ENCODE measurements at regions not wholly inside any gene's neighbourhood (a gene's known extent, or its start where the extent isn't known, plus 50 kb on each side); places are given as distances from the start of the nearest gene placed in this dataset.

GRCh38 chrX:137742846-137743245, 176.9 kb downstream of the ZIC3 start:
- Histone ChIP-seq H3K4me2 (ENCODE audit: low read length) (no peak overlapping the region), H3K4me3 (replicated peaks in 1 of 2; ENCODE audit: low read depth in 1 of 2, low read length in 2 of 2) (no peak overlapping the region), H3K9ac (ENCODE audit: low read length) (no peak overlapping the region), H3K9me2 (ENCODE audit: insufficient read depth) (no peaks in the 10 kb centered on the region), H3K36me3 (ENCODE audit: control insufficient read depth in 1 of 2, insufficient read depth in 2 of 2, low read length in 2 of 2) (no peaks in the 10 kb centered on the region), H3K79me2 (ENCODE audit: insufficient read depth, low read length) (no peaks in the 10 kb centered on the region), H3K9me3 (ENCODE audit: control insufficient read depth in 1 of 2, insufficient read depth in 1 of 2, low read depth in 1 of 2, low read length in 2 of 2) (no peaks in the 10 kb centered on the region), H3K27ac (ENCODE audit: low read depth, low read length) (no peak overlapping the region), H2AFZ (ENCODE audit: low read depth, low read length, poor library complexity, severe bottlenecking) (no peak overlapping the region), H3K27me3 (ENCODE audit: insufficient read depth, low read length) (no peaks in the 10 kb centered on the region), H4K20me1 (ENCODE audit: insufficient read depth) (no peaks in the 10 kb centered on the region), H3K4me1 (ENCODE audit: control insufficient read depth in 1 of 2, insufficient read depth in 2 of 2, low read length in 2 of 2) (no peaks in the 10 kb centered on the region)
- ATAC-seq (no peak), DNase-seq (ENCODE audit: low read depth, low spot score) (no peak)
- intact Hi-C loops (cut with micrococcal nuclease) = no loop called here
- POLR2A ChIA-PET = no interaction called here
- RAD21 ChIA-PET (ENCODE audit: low non-redundant PET in 1 of 2, low total read pairs in 2 of 2, uncharacterized antibody in 2 of 2, unreplicated experiment in 2 of 2) = no interaction called here
- no peak for TF ChIP-seq YY1 (IDR thresholded peaks at IDR 0.05; ENCODE audit: extremely low read depth, insufficient replicate concordance, low read depth, low read length)
- no peak for TF ChIP-seq MAX (IDR thresholded peaks at IDR 0.05)
- no peak for TF ChIP-seq CBX3 (IDR thresholded peaks at IDR 0.05; ENCODE audit: low read depth)
- no peak for TF ChIP-seq TCF7L2 (IDR thresholded peaks at IDR 0.05; ENCODE audit: borderline replicate concordance, extremely low read depth, insufficient read depth, insufficient read length)
- no peak for TF ChIP-seq ELF1 (IDR thresholded peaks at IDR 0.05; ENCODE audit: borderline replicate concordance, low read depth)
- TF ChIP-seq ZBTB33 (IDR thresholded peaks at IDR 0.05; ENCODE audit: extremely low read depth, insufficient replicate concordance, low read length) = no peak
- no peak for TF ChIP-seq SRF (IDR thresholded peaks at IDR 0.05; ENCODE audit: low read depth)
- no peak for TF ChIP-seq EZH2phosphoT487 (IDR thresholded peaks at IDR 0.05; ENCODE audit: borderline replicate concordance)
- TF ChIP-seq POLR2A (IDR thresholded peaks at IDR 0.05; ENCODE audit: borderline replicate concordance, extremely low read depth, insufficient read depth, insufficient read length) = no peak
- TF ChIP-seq ZNF274 (IDR thresholded peaks at IDR 0.05; ENCODE audit: low read depth, low read length) = no peak
- no peak for TF ChIP-seq ATF3 (IDR thresholded peaks at IDR 0.05)
- no peak for TF ChIP-seq CEBPB (IDR thresholded peaks at IDR 0.05; ENCODE audit: low read depth)
- no peak for TF ChIP-seq RAD21 (IDR thresholded peaks at IDR 0.05; ENCODE audit: low read depth)
- TF ChIP-seq JUND (IDR thresholded peaks at IDR 0.05) = no peak
- no peak for TF ChIP-seq POLR2AphosphoS5 (IDR thresholded peaks at IDR 0.05; ENCODE audit: low read depth, low read length)
- no peak for TF ChIP-seq EZH2 (IDR thresholded peaks at IDR 0.05)
- TF ChIP-seq SP1 (IDR thresholded peaks at IDR 0.05; ENCODE audit: low read depth) = no peak
- no peak for TF ChIP-seq REST (IDR thresholded peaks at IDR 0.05; ENCODE audit: low read depth)
- TF ChIP-seq SIN3A (IDR thresholded peaks at IDR 0.05; ENCODE audit: low read depth) = no peak
- CTCF ChIA-PET = no interaction called here
- no TSS peak for BruUV-seq (replicated peaks)
